H1 (cell line): ENCODE measurements at regions not wholly inside any gene's neighbourhood (a gene's known extent, or its start where the extent isn't known, plus 50 kb on each side); places are given as distances from the start of the nearest gene placed in this dataset.
A peak's percentile ranks its signal among the peaks of the same experiment; 100 is the strongest.

Source experiments
- CTCF ChIA-PET: fragments of 300-600 bp; sonication (Branson Sonifier 250); formaldehyde crosslinking; loops from one replicate; lab custom pipeline; 2021; ENCODE audit not compliant: partially characterized antibody; lab: Charles Lee
- POLR2A ChIA-PET: fragments of 300-600 bp; sonication (Branson Sonifier 250); formaldehyde crosslinking; loops from one replicate; lab custom pipeline; 2021; ENCODE audit warnings: inconsistent platforms; ENCODE audit not compliant: partially characterized antibody; lab: Charles Lee
- DNase-seq, 2 experiments: peaks; one replicate each; pipeline versions ENCODE4 v3.0.0 to v3.0.0-alpha.2; 2010 to 2022; ENCODE audit warnings: low spot score in 2 of 2, low read depth in 1 of 2, mixed read lengths in 1 of 2
- FAIRE-seq: peaks from 2 replicates; lab custom pipeline; 2011; peaks lifted over from hg19 to GRCh38; lab: Jason Lieb, UNC
- H2AFZ ChIP-seq: 2 replicates; pipeline ENCODE4 v1.8.1; 2012; ENCODE audit warnings: low read length, inconsistent platforms
- H2AK5ac ChIP-seq: 2 replicates; pipeline ENCODE4 v1.6.1; 2013; ENCODE audit warnings: low read depth, low read length
- H2BK120ac ChIP-seq: replicated peaks from 2 replicates; pipeline ENCODE3; 2013; ENCODE audit warnings: low read depth, low read length, inconsistent platforms
- H2BK12ac ChIP-seq: 2 replicates; pipeline ENCODE4 v1.6.1; 2013; ENCODE audit warnings: low read depth, low read length
- H2BK15ac ChIP-seq: 2 replicates; pipeline ENCODE4 v1.6.1; 2013; ENCODE audit warnings: low read length
- H2BK20ac ChIP-seq: 2 replicates; pipeline ENCODE4 v1.6.1; 2013; ENCODE audit warnings: low read length
- H2BK5ac ChIP-seq: 2 replicates; pipeline ENCODE4 v1.6.1; 2013; ENCODE audit warnings: low read depth, low read length
- H3K14ac ChIP-seq: 2 replicates; pipeline ENCODE4 v1.6.1; 2013; ENCODE audit warnings: inconsistent platforms; ENCODE audit not compliant: insufficient read length
- H3K18ac ChIP-seq: 2 replicates; pipeline ENCODE4 v1.6.1; 2013; ENCODE audit warnings: low read length; ENCODE audit errors: extremely low read depth
- H3K23ac ChIP-seq: 2 replicates; pipeline ENCODE4 v1.6.1; 2013; ENCODE audit warnings: inconsistent platforms; ENCODE audit not compliant: insufficient read length
- H3K23me2 ChIP-seq: 2 replicates; pipeline ENCODE4 v1.6.1; 2013; ENCODE audit warnings: low read depth, low read length
- H3K27ac ChIP-seq: 2 replicates; pipeline ENCODE4 v1.6.1; 2011; ENCODE audit warnings: low read depth, low read length, inconsistent platforms
- H3K27me3 ChIP-seq, 4 experiments: replicated peaks in 1 of 4; 1 replicate in 1 of 4; 2 replicates in 3 of 4; pipeline versions ENCODE4 v1.6.1 to v1.8.1; 2011 to 2013; ENCODE audit warnings: low read length in 3 of 4, mild to moderate bottlenecking in 3 of 4, inconsistent platforms in 2 of 4, mixed read lengths in 2 of 4, moderate library complexity in 1 of 4; ENCODE audit not compliant: control insufficient read depth in 3 of 4, insufficient read depth in 3 of 4; ENCODE audit errors: extremely low read depth in 1 of 4
- H3K36me3 ChIP-seq, 4 experiments: 2 replicates each; pipeline versions ENCODE4 v1.6.1 to v1.8.1; 2011 to 2013; ENCODE audit warnings: mild to moderate bottlenecking in 4 of 4, low read length in 3 of 4, moderate library complexity in 2 of 4, control low read depth in 1 of 4, inconsistent platforms in 1 of 4; ENCODE audit not compliant: insufficient read depth in 4 of 4, control insufficient read depth in 2 of 4
- H3K4ac ChIP-seq: replicated peaks from 2 replicates; pipeline ENCODE3; 2013; ENCODE audit warnings: low read length, low read depth, mixed read lengths, inconsistent platforms; ENCODE audit not compliant: insufficient read length
- H3K4me1 ChIP-seq, 4 experiments: replicated peaks in 1 of 4; 1 replicate in 1 of 4; 2 replicates in 3 of 4; pipeline versions ENCODE4 v1.6.1 to v1.8.1; 2011 to 2013; ENCODE audit warnings: low read length in 3 of 4, inconsistent platforms in 2 of 4, mixed read lengths in 1 of 4; ENCODE audit not compliant: insufficient read depth in 4 of 4, control insufficient read depth in 3 of 4
- H3K4me2 ChIP-seq, 2 experiments: 2 replicates each; pipeline versions ENCODE4 v1.6.1 to v1.8.1; 2011 to 2013; ENCODE audit warnings: low read depth in 2 of 2, low read length in 2 of 2, control low read depth in 1 of 2, inconsistent platforms in 1 of 2, mild to moderate bottlenecking in 1 of 2; ENCODE audit not compliant: insufficient read depth in 1 of 2
- H3K4me3 ChIP-seq, 4 experiments: fragments of 200-600, 300-600 bp in 1 of 4; sonication (generic), shearing (Covaris generic), sonication (Bioruptor Twin) in 1 of 4; 2 replicates each; pipeline versions ENCODE4 v1.5.1 to v1.8.1; 2011 to 2016; ENCODE audit warnings: low read length in 4 of 4, low read depth in 3 of 4, control low read depth in 2 of 4, inconsistent platforms in 2 of 4, mild to moderate bottlenecking in 2 of 4, mixed read lengths in 1 of 4, moderate library complexity in 1 of 4; ENCODE audit not compliant: insufficient read depth in 2 of 4; ENCODE audit errors: extremely low read depth in 1 of 4
- H3K56ac ChIP-seq: replicated peaks from 2 replicates; pipeline ENCODE3; 2013; ENCODE audit warnings: low read depth, mild to moderate bottlenecking, mixed read lengths, low read length, inconsistent platforms; ENCODE audit not compliant: insufficient read length
- H3K79me1 ChIP-seq: 2 replicates; pipeline ENCODE4 v1.6.1; 2013; ENCODE audit warnings: low read depth, low read length, control low read depth
- H3K79me2 ChIP-seq, 2 experiments: 2 replicates each; pipeline versions ENCODE4 v1.6.1 to v1.8.1; 2012 to 2013; ENCODE audit warnings: low read length in 2 of 2, mild to moderate bottlenecking in 2 of 2, inconsistent platforms in 1 of 2; ENCODE audit not compliant: insufficient read depth in 2 of 2, control insufficient read depth in 1 of 2
- H3K9ac ChIP-seq, 4 experiments: replicated peaks in 1 of 4; 1 replicate in 1 of 4; 2 replicates in 3 of 4; pipeline versions ENCODE4 v1.6.1 to v1.8.1; 2011 to 2013; ENCODE audit warnings: low read depth in 3 of 4, low read length in 3 of 4, control low read depth in 2 of 4, mild to moderate bottlenecking in 2 of 4, moderate library complexity in 2 of 4, inconsistent platforms in 1 of 4; ENCODE audit errors: extremely low read depth in 1 of 4
- H3K9me3 ChIP-seq, 2 experiments: 2 replicates each; pipeline versions ENCODE4 v1.6.1 to v1.8.1; 2012 to 2013; ENCODE audit warnings: mild to moderate bottlenecking in 2 of 2, moderate library complexity in 2 of 2, control low read depth in 1 of 2, inconsistent platforms in 1 of 2, low read depth in 1 of 2, low read length in 1 of 2, mixed read lengths in 1 of 2; ENCODE audit not compliant: insufficient read depth in 2 of 2
- H4K20me1 ChIP-seq, 2 experiments: replicated peaks in 1 of 2; 2 replicates each; pipeline versions ENCODE3 to v1.8.1; 2011 to 2013; ENCODE audit warnings: inconsistent platforms in 2 of 2, low read length in 2 of 2, mild to moderate bottlenecking in 1 of 2; ENCODE audit not compliant: insufficient read depth in 2 of 2, control insufficient read depth in 1 of 2
- H4K5ac ChIP-seq: 2 replicates; pipeline ENCODE4 v1.6.1; 2013; ENCODE audit warnings: low read length, low read depth, mixed read lengths, inconsistent platforms; ENCODE audit not compliant: insufficient read length
- H4K8ac ChIP-seq: 2 replicates; pipeline ENCODE4 v1.8.0; 2013; ENCODE audit warnings: mild to moderate bottlenecking, moderate library complexity, low read length, inconsistent platforms; ENCODE audit not compliant: insufficient read depth; ENCODE audit errors: extremely low read depth
- H4K91ac ChIP-seq: replicated peaks from 2 replicates; pipeline ENCODE3; 2013; ENCODE audit warnings: low read length, mixed read lengths, inconsistent platforms; ENCODE audit not compliant: insufficient read length
- CREB1 ChIP-seq: IDR thresholded peaks from 2 replicates; pipeline ENCODE4 v1.6.1; 2012; ENCODE audit warnings: inconsistent platforms
- HDAC6 ChIP-seq: IDR thresholded peaks from one replicate; pipeline ENCODE4 v1.7.1; 2012; ENCODE audit warnings: low read depth, mild to moderate bottlenecking, inconsistent platforms, low read length, moderate library complexity
- SAP30 ChIP-seq: fragments of 300-600 bp; sonication (generic); IDR thresholded peaks from 2 replicates; pipeline ENCODE4 v1.7.1; 2012; ENCODE audit warnings: low read length, moderate library complexity, mild to moderate bottlenecking, inconsistent platforms; ENCODE audit not compliant: insufficient read depth, insufficient replicate concordance
- SIN3A ChIP-seq, 2 experiments: IDR thresholded peaks in 1 of 2; conservative IDR thresholded peaks in 1 of 2; 2 replicates each; pipeline ENCODE4 v1.6.1; 2011 to 2012; ENCODE audit warnings: low read length in 2 of 2, improper control_type of control experiment in 1 of 2, low read depth in 1 of 2, mild to moderate bottlenecking in 1 of 2
- TCF12 ChIP-seq: IDR thresholded peaks from 2 replicates; pipeline ENCODE4 v1.6.1; 2011; ENCODE audit warnings: low read depth, mild to moderate bottlenecking, low read length
- YY1 ChIP-seq: IDR thresholded peaks from 2 replicates; pipeline ENCODE4 v1.6.1; 2011; ENCODE audit warnings: low read depth, mild to moderate bottlenecking, low read length
- WGBS, 2 experiments: shearing (Covaris generic) in 1 of 2; methylation state at CpG; one replicate each; pipeline versions ENCODE4 v1.1.6 to v1.1.7; 2013 to 2015; ENCODE audit warnings: low lambda C conversion rate in 2 of 2, mixed read lengths in 2 of 2, inconsistent platforms in 1 of 2, low coverage in 1 of 2, missing lambda C conversion rate in 1 of 2; ENCODE audit not compliant: insufficient replicate concordance in 2 of 2, insufficient coverage in 1 of 2, insufficient read length in 1 of 2; ENCODE audit errors: extremely low coverage in 1 of 2, missing lambda C conversion rate in 1 of 2; 5-methylcytosine and 5-hydroxymethylcytosine counted together

- no peaks in the 10 kb centered on the region; a peak in 1 of 7 replicates for H3K27me3 ChIP-seq
- no peaks in the 10 kb centered on the region for H3K36me3 ChIP-seq
- WGBS, 2 experiments, result 84% methylated on average over 11 of the region's 11 CpGs; no CpG with 5 or more reads in 1 of the 2 experiments
- no peak overlapping the region for H3K4me2 ChIP-seq
- no peak overlapping the region for H4K91ac ChIP-seq
- H3K79me1 ChIP-seq, result no peaks in the 10 kb centered on the region
- H3K23me2 ChIP-seq, result no peaks in the 10 kb centered on the region
- POLR2A ChIA-PET, result interaction anchor here (0.7 kb wide), 1 partner anchor 11 kb away, joined by 3 read pairs; no protein-coding TSS in a partner anchor
- H2AK5ac ChIP-seq, result no peak overlapping the region
- no peak overlapping the region for H4K5ac ChIP-seq
- H2BK5ac ChIP-seq, result no peak overlapping the region
- no peak overlapping the region for H2BK120ac ChIP-seq
- CTCF ChIA-PET, result interaction anchor here (0.7 to 3.3 kb wide), 6 partner anchors 9 to 292 kb away, joined by 3 to 11 read pairs (median 5); no protein-coding TSS in a partner anchor
- H2BK20ac ChIP-seq, result no peak overlapping the region
- H3K27ac ChIP-seq, result no peak overlapping the region
- H3K18ac ChIP-seq, result no peak overlapping the region
- no peak overlapping the region for H3K9ac ChIP-seq
- H3K56ac ChIP-seq, result no peak overlapping the region
- H4K20me1 ChIP-seq, result no peaks in the 10 kb centered on the region
- H2AFZ ChIP-seq, result no peak overlapping the region
- H3K4ac ChIP-seq, result no peak overlapping the region
- H3K4me1 ChIP-seq, result peaks cover 0 to 9% (median 6%) of the 10 kb centered on the region in 4 experiments; a peak in 5 of 7 replicates
- H2BK15ac ChIP-seq, result no peak overlapping the region
- no peaks in the 10 kb centered on the region for H3K9me3 ChIP-seq
- no peak overlapping the region for H2BK12ac ChIP-seq
- H3K14ac ChIP-seq, result no peak overlapping the region
- FAIRE-seq (no peak), DNase-seq (peak in 1 of 2 experiments; percentile 39)
- no peak overlapping the region for H3K23ac ChIP-seq
- H3K4me3 ChIP-seq, result no peak overlapping the region
- no peak overlapping the region for H4K8ac ChIP-seq
- no peaks in the 10 kb centered on the region; a peak in 1 of 4 replicates for H3K79me2 ChIP-seq
- TF ChIP-seq CREB1 (no peak), HDAC6 (no peak), SIN3A (conservative IDR thresholded peaks at IDR 0.05 in 1 of 2, IDR thresholded peaks at IDR 0.05 in 1 of 2; ENCODE audit: low read depth in 1 of 2, low read length in 2 of 2) (no peak), YY1 (no peak), SAP30 (no peak), TCF12 (no peak)
These were observed 175.1 kb upstream of the PITX1 start for GRCh38 chr5:135208903-135209721.
